Panc1 (cell line): ENCODE measurements at regions not wholly inside any gene's neighbourhood (a gene's known extent, or its start where the extent isn't known, plus 50 kb on each side); places are given as distances from the start of the nearest gene placed in this dataset.
"Not testable (repeated sequence)": the region's sequence is repeated elsewhere in the genome, so short reads cannot be mapped to it uniquely, and the experiment has no call there.

Experiments used
- ATAC-seq: fragments of 200-7000 bp; cut with Tn5 transposase; 2 replicates; pipeline ENCODE4 v1.9.1; 2020; ENCODE audit warnings: mild to moderate bottlenecking, moderate library complexity
- BruUV-seq: library from RNA; stranded (reverse); fragments of 400-500 nt; replicated peaks from 2 replicates; lab custom pipeline; 2021; lab: Mats Ljungman, UMichigan
- CTCF ChIA-PET: fragments of 300-600 bp; sonication (Branson Sonifier 250); formaldehyde crosslinking; loops from one replicate; lab custom pipeline; 2022; ENCODE audit warnings: antibody characterized with exemption; lab: Charles Lee
- POLR2A ChIA-PET: fragments of 300-600 bp; sonication (Branson Sonifier 250); formaldehyde crosslinking; loops from one replicate; lab custom pipeline; 2022; ENCODE audit warnings: antibody characterized with exemption; lab: Charles Lee
- DNase-seq: peaks from one replicate; pipeline ENCODE4 v3.0.0-alpha.2; 2010; ENCODE audit warnings: low read depth, low spot score
- H3K27ac ChIP-seq: 2 replicates; pipeline ENCODE4 v1.5.1; 2011; ENCODE audit warnings: mild to moderate bottlenecking, low read length, inconsistent platforms
- H3K27me3 ChIP-seq: fragments of 200-500 bp; sonication (Bioruptor generic); 2 replicates; pipeline ENCODE4 v1.6.0; 2014; ENCODE audit warnings: low read length, inconsistent platforms; ENCODE audit not compliant: control insufficient read depth, insufficient read depth
- H3K36me3 ChIP-seq: fragments of 200-500 bp; sonication (Bioruptor generic); 2 replicates; pipeline ENCODE4 v1.5.1; 2014; ENCODE audit warnings: inconsistent platforms, mild to moderate bottlenecking, low read length, moderate library complexity; ENCODE audit not compliant: control insufficient read depth, insufficient read depth
- H3K4me1 ChIP-seq: 2 replicates; pipeline ENCODE4 v1.5.1; 2011; ENCODE audit warnings: inconsistent platforms, mild to moderate bottlenecking, low read length, moderate library complexity; ENCODE audit not compliant: control insufficient read depth, insufficient read depth
- H3K4me3 ChIP-seq, 2 experiments: 2 replicates each; pipeline ENCODE4 v1.5.1; 2011 to 2012; ENCODE audit warnings: low read depth in 2 of 2, low read length in 2 of 2, mild to moderate bottlenecking in 2 of 2, inconsistent platforms in 1 of 2, moderate library complexity in 1 of 2
- H3K9me3 ChIP-seq: fragments of 200-500 bp; sonication (Bioruptor generic); 2 replicates; pipeline ENCODE4 v1.5.1; 2014; ENCODE audit warnings: low read depth, mild to moderate bottlenecking, inconsistent platforms, low read length, moderate library complexity; ENCODE audit not compliant: control insufficient read depth, insufficient read depth
- POLR2AphosphoS5 ChIP-seq: IDR thresholded peaks from 2 replicates; pipeline ENCODE4 v1.6.1; 2012; ENCODE audit warnings: mild to moderate bottlenecking, low read depth, low read length, moderate library complexity
- SIN3A ChIP-seq: IDR thresholded peaks from 2 replicates; pipeline ENCODE4 v1.6.1; 2012; ENCODE audit warnings: low read depth, mild to moderate bottlenecking, low read length, moderate library complexity, borderline replicate concordance; ENCODE audit not compliant: insufficient read depth
- TCF7L2 ChIP-seq: IDR thresholded peaks from 2 replicates; pipeline ENCODE4 v1.6.1; 2011; ENCODE audit warnings: mild to moderate bottlenecking, low read depth, low read length, inconsistent platforms
- in situ Hi-C: cut with HindIII; loops from 2 replicates; pipeline ENCODE4 v1.10.0; 2016; ENCODE audit warnings: low sequenced_read_pairs, low pct_unique_long_range_greater_than_20kb
- intact Hi-C: fragments of 100-400 bp; cut with micrococcal nuclease; formaldehyde crosslinking; loops from one replicate; pipeline ENCODE4 v1.10.0; 2022; ENCODE audit not compliant: unreplicated experiment
- TF ChIP-seq, protein P1 (sequence below): fragments of 450-650 bp; IDR thresholded peaks from 2 replicates; pipeline ENCODE4 v1.5.1; 2017; ENCODE audit warnings: mild to moderate bottlenecking
- TF ChIP-seq, protein P2 (sequence below), 2 experiments: IDR thresholded peaks; 2 replicates each; pipeline ENCODE4 v1.6.1; 2011 to 2012; ENCODE audit warnings: low read depth in 2 of 2, control low read depth in 1 of 2, low read length in 1 of 2, mild to moderate bottlenecking in 1 of 2, moderate library complexity in 1 of 2; ENCODE audit not compliant: insufficient read depth in 1 of 2

DNA sequence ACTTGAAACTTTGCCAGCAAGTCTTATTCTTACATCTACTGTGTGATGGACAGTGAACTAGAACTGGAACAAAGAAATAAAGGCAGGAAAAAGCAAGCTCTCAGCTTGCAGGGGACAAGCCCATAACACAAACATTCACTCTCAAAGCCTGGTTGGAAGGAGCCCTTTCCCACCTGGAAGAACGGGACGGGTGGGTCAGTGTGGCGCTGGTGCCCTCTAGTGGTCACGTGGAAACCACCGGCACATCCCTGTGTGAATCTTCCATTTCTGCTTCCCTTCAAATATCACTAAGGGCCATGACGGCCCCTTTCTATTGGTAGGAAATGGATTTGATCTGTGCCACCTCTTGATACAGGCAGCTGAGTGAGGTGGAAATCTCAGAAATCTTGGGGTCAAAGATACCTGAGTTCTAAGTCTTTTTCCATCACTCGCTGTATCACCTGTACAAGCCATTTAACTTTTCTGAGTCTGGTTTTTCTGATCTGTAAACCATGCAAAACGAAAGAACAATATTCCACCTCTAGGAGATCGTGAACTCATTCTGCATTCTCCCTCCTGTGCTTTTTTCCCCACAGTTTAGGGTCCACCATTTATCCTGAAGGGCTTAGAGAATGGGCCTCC, 211.6 kb downstream of the MSX2 start:
- no peak overlapping the region for H3K27ac ChIP-seq
- CTCF ChIA-PET: no interaction called here
- POLR2A ChIA-PET: no interaction called here
- DNase-seq (peak; percentile 51), ATAC-seq (peak; percentile 92)
- TF ChIP-seq, protein P1, sequence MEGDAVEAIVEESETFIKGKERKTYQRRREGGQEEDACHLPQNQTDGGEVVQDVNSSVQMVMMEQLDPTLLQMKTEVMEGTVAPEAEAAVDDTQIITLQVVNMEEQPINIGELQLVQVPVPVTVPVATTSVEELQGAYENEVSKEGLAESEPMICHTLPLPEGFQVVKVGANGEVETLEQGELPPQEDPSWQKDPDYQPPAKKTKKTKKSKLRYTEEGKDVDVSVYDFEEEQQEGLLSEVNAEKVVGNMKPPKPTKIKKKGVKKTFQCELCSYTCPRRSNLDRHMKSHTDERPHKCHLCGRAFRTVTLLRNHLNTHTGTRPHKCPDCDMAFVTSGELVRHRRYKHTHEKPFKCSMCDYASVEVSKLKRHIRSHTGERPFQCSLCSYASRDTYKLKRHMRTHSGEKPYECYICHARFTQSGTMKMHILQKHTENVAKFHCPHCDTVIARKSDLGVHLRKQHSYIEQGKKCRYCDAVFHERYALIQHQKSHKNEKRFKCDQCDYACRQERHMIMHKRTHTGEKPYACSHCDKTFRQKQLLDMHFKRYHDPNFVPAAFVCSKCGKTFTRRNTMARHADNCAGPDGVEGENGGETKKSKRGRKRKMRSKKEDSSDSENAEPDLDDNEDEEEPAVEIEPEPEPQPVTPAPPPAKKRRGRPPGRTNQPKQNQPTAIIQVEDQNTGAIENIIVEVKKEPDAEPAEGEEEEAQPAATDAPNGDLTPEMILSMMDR: peak; percentile 96
- TF ChIP-seq, protein P2, sequence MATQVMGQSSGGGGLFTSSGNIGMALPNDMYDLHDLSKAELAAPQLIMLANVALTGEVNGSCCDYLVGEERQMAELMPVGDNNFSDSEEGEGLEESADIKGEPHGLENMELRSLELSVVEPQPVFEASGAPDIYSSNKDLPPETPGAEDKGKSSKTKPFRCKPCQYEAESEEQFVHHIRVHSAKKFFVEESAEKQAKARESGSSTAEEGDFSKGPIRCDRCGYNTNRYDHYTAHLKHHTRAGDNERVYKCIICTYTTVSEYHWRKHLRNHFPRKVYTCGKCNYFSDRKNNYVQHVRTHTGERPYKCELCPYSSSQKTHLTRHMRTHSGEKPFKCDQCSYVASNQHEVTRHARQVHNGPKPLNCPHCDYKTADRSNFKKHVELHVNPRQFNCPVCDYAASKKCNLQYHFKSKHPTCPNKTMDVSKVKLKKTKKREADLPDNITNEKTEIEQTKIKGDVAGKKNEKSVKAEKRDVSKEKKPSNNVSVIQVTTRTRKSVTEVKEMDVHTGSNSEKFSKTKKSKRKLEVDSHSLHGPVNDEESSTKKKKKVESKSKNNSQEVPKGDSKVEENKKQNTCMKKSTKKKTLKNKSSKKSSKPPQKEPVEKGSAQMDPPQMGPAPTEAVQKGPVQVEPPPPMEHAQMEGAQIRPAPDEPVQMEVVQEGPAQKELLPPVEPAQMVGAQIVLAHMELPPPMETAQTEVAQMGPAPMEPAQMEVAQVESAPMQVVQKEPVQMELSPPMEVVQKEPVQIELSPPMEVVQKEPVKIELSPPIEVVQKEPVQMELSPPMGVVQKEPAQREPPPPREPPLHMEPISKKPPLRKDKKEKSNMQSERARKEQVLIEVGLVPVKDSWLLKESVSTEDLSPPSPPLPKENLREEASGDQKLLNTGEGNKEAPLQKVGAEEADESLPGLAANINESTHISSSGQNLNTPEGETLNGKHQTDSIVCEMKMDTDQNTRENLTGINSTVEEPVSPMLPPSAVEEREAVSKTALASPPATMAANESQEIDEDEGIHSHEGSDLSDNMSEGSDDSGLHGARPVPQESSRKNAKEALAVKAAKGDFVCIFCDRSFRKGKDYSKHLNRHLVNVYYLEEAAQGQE (IDR thresholded peaks at IDR 0.05; ENCODE audit: insufficient read depth in 1 of 2, low read depth in 2 of 2, low read length in 1 of 2): no peak
- H3K27me3 ChIP-seq: peaks cover 2% of the 10 kb centered on the region; the same call in 1 of the 2 replicates
- no TSS peak for BruUV-seq
- no peak overlapping the region for H3K4me3 ChIP-seq
- in situ Hi-C loops (no loop called here), intact Hi-C loops (loop anchor here (1.0 to 5.0 kb wide), 3 partner anchors 26 to 609 kb away; no protein-coding TSS in a partner anchor)
- H3K4me1 ChIP-seq: no peaks in the 10 kb centered on the region
- no peaks in the 10 kb centered on the region for H3K9me3 ChIP-seq
- no peaks in the 10 kb centered on the region for H3K36me3 ChIP-seq

DNA sequence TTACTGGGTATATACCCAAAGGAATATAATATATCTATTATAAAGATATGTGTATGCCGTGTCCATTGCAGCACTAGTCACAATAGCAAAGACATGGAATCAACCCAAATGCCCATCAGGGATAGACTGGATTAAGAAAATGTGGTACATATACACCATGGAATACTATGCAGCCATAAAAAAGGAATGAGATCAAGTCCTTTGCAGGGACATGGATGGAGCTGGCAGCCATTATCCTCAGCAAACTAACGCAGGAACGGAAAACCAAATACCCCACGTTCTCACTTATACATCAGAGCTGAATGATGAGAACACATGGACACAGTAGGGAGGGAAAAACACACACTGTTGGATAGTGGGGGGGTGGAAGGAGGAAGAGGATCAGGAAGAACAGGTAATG, 206.7 kb downstream of the MSX2 start:
- H3K36me3 ChIP-seq, H3K4me3 ChIP-seq, BruUV-seq, intact Hi-C loops, ATAC-seq, POLR2A ChIA-PET, H3K27me3 ChIP-seq, H3K4me1 ChIP-seq, in situ Hi-C loops, DNase-seq, CTCF ChIA-PET, H3K9me3 ChIP-seq, H3K27ac ChIP-seq: not testable (repeated sequence)

DNA sequence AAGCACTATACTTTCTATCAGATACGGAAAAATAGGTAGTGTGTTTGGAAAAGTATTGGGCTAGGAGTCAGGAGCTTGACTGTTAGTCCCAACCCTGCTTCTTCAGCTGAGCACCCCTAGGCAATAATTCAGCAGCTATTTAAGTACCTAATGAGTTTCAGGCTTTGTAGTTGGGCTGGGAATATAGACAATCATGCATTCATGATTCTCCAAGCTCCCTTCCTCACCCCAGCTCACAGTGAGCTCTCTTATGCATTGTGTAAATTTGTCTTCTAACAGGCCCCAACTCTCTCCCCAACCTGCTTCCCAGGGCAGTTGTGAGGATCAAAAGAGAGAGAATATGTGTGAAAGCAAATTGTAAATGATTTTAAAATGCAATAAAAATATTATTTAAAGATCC, 201.2 kb downstream of the MSX2 start:
- DNase-seq: no peak
- ChIA-PET CTCF (interaction anchor here (0.7 kb wide), 1 partner anchor 209 kb away, joined by 9 read pairs; no protein-coding TSS in a partner anchor), POLR2A (no interaction called here)
- no peak for ATAC-seq
- H3K27ac ChIP-seq: no peak overlapping the region
- no peaks in the 10 kb centered on the region for H3K9me3 ChIP-seq
- TF ChIP-seq POLR2AphosphoS5 (no peak), TCF7L2 (no peak), SIN3A (no peak)
- TF ChIP-seq, protein P2 (IDR thresholded peaks at IDR 0.05; ENCODE audit: insufficient read depth in 1 of 2, low read depth in 2 of 2, low read length in 1 of 2): no peak
- TF ChIP-seq, protein P1: no peak
- H3K4me1 ChIP-seq: no peaks in the 10 kb centered on the region
- H3K27me3 ChIP-seq: no peaks in the 10 kb centered on the region
- no peak overlapping the region for H3K4me3 ChIP-seq
- no peaks in the 10 kb centered on the region for H3K36me3 ChIP-seq
- intact Hi-C loops: no loop called here
- in situ Hi-C loops: no loop called here
- no TSS peak for BruUV-seq
